ENCODE measurements at regions not wholly inside any gene's neighbourhood (a gene's known extent, or its start where the extent isn't known, plus 50 kb on each side); places are given as distances from the start of the nearest gene placed in this dataset.

DNA sequence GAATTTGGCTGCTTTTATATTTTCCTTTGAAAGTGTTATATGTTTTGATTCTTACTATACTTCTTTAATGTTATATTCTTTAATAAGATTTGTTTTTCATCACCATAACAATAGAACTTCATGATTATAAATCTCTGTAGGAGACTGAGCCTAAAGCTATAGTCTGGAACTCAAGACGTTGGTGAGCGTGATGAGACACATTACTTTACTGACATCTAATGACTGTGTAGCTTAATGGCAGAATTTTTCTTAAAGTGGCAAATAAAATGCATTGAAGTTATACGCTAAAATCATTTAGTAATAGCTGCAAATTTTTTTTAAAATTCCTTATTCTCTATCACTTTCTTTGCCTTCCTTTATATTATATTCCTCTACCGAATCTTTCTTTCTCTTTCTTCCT lies 56.1 kb upstream of the HAO2 start:
- no peaks in the 10 kb centered on the region for H3K4me1 ChIP-seq (ENCODE audit: control insufficient read depth in 1 of 2, insufficient read depth in 2 of 2, low read depth in 1 of 2, low read length in 1 of 2)
- no peak overlapping the region for H3K27ac ChIP-seq (ENCODE audit: low read depth in 2 of 2, low read length in 1 of 2)
- TF ChIP-seq JUND (IDR thresholded peaks at IDR 0.05) (no peak), ELF1 (IDR thresholded peaks at IDR 0.05) (no peak), CTCF (IDR thresholded peaks at IDR 0.05) (no peak), EP300 (IDR thresholded peaks at IDR 0.05; ENCODE audit: borderline replicate concordance in 1 of 2, low read depth in 1 of 2, low read length in 1 of 2) (no peak), MAX (IDR thresholded peaks at IDR 0.05; ENCODE audit: low read depth) (no peak), SIN3A (IDR thresholded peaks at IDR 0.05; ENCODE audit: borderline replicate concordance, low read depth, low read length) (no peak), RXRA (IDR thresholded peaks at IDR 0.05; ENCODE audit: borderline replicate concordance, low read depth) (no peak)
- H3K27me3 ChIP-seq (ENCODE audit: insufficient read depth): peaks cover 38% of the 10 kb centered on the region; the same call in 1 of the 2 replicates
- no peaks in the 10 kb centered on the region for H3K79me2 ChIP-seq (ENCODE audit: insufficient read depth)
- 14% methylated on average over 4 of the region's 4 CpGs for WGBS (ENCODE audit: low lambda C conversion rate)
- no peaks in the 10 kb centered on the region for H4K20me1 ChIP-seq (ENCODE audit: insufficient read depth)
- no peak overlapping the region for H2AFZ ChIP-seq (ENCODE audit: low read depth)
- no peaks in the 10 kb centered on the region for H3K9me3 ChIP-seq
- H3F3A ChIP-seq (replicated peaks; ENCODE audit: insufficient read depth): no peaks in the 10 kb centered on the region
- ChIA-PET CTCF (no interaction called here), POLR2A (no interaction called here)
- DNase-seq: no peak
- H3K9ac ChIP-seq: no peak overlapping the region
- no peaks in the 10 kb centered on the region for H3K36me3 ChIP-seq (replicated peaks in 1 of 2; ENCODE audit: control insufficient read depth in 1 of 2, insufficient read depth in 2 of 2, low read length in 1 of 2)
- no peak overlapping the region for H3K4me3 ChIP-seq (ENCODE audit: low read depth in 2 of 2, low read length in 1 of 2)
- H3K4me2 ChIP-seq: no peak overlapping the region
- H3K9me2 ChIP-seq: no peaks in the 10 kb centered on the region

DNA sequence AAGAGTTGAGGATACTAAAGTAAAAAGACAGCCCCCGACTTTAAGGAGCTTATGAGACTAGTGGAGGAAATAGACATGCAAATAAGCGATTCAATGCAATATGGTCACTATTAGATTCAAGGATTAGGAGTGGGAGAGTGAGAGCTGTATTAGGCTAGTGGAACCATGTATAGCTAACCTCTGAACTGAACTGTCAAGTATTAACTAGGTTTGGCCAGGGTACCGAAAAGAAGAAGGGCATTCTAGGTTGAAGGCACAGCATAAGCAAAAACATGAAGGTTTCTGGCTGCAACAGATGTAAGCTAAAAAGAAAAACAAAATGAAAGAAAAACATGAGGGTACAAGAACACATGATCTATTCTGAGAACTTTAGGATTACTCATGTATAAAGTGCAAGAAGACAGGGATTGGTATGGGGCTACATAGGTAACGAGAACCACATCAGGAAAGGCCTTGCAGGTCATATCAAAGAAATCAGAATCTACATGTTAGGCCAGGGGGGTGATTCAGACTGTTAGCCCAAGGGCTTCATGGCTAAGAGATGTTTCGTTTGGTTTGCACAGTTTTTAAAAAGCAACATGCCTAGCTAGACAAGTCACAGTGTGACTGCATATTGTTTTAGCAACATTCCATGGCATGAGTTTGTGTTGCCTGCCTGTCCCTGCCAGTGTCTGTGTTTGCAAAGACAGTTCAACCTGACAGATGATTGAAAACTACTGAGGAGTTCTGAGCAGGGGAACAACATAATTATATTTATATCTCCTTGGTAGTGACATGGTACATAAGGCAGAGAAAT lies 54.4 kb upstream of the HAO2 start:
- no peak for DNase-seq
- Histone ChIP-seq H2AFZ (ENCODE audit: low read depth) (no peak overlapping the region), H3K27ac (ENCODE audit: low read depth in 2 of 2, low read length in 1 of 2) (no peak overlapping the region), H3F3A (replicated peaks; ENCODE audit: insufficient read depth) (no peaks in the 10 kb centered on the region), H3K36me3 (replicated peaks in 1 of 2; ENCODE audit: control insufficient read depth in 1 of 2, insufficient read depth in 2 of 2, low read length in 1 of 2) (no peaks in the 10 kb centered on the region), H3K4me1 (ENCODE audit: control insufficient read depth in 1 of 2, insufficient read depth in 2 of 2, low read depth in 1 of 2, low read length in 1 of 2) (no peaks in the 10 kb centered on the region), H3K9ac (no peak overlapping the region), H3K9me3 (no peaks in the 10 kb centered on the region), H3K4me2 (no peak overlapping the region), H3K9me2 (no peaks in the 10 kb centered on the region), H3K4me3 (ENCODE audit: low read depth in 2 of 2, low read length in 1 of 2) (no peak overlapping the region), H3K27me3 (ENCODE audit: insufficient read depth) (peaks cover 34% of the 10 kb centered on the region; the same call in 1 of the 2 replicates), H3K79me2 (ENCODE audit: insufficient read depth) (no peaks in the 10 kb centered on the region), H4K20me1 (ENCODE audit: insufficient read depth) (no peaks in the 10 kb centered on the region)
- ChIA-PET POLR2A (no interaction called here), CTCF (interaction anchor here (0.8 to 0.9 kb wide), 2 partner anchors 11 to 19 kb away, joined by 3 to 4 read pairs; no protein-coding TSS in a partner anchor)
- 5% methylated on average over 5 of the region's 5 CpGs for WGBS (ENCODE audit: low lambda C conversion rate)
- no peak for TF ChIP-seq RAD21 (IDR thresholded peaks at IDR 0.05; ENCODE audit: low read length)

- H3K79me2 ChIP-seq (ENCODE audit: insufficient read depth): no peaks in the 10 kb centered on the region
- CTCF ChIA-PET: interaction anchor here (1.1 to 1.6 kb wide), 3 partner anchors 11 to 25 kb away, joined by 4 read pairs; no protein-coding TSS in a partner anchor
- 23% methylated on average over 16 of the region's 18 CpGs for WGBS (ENCODE audit: low lambda C conversion rate)
- H3K4me2 ChIP-seq: no peak overlapping the region
- no peaks in the 10 kb centered on the region for H4K20me1 ChIP-seq (ENCODE audit: insufficient read depth)
- no peak overlapping the region for H3K27ac ChIP-seq (ENCODE audit: low read depth in 2 of 2, low read length in 1 of 2)
- peaks cover 21% of the 10 kb centered on the region; the same call in 1 of the 2 replicates for H3K27me3 ChIP-seq (ENCODE audit: insufficient read depth)
- H3K9ac ChIP-seq: no peak overlapping the region
- H3K9me3 ChIP-seq: no peaks in the 10 kb centered on the region
- no peak overlapping the region for H3K4me3 ChIP-seq (ENCODE audit: low read depth in 2 of 2, low read length in 1 of 2)
- H3K36me3 ChIP-seq (replicated peaks in 1 of 2; ENCODE audit: control insufficient read depth in 1 of 2, insufficient read depth in 2 of 2, low read length in 1 of 2): no peaks in the 10 kb centered on the region
- DNase-seq: peak; percentile 31
- H3K4me1 ChIP-seq (ENCODE audit: control insufficient read depth in 1 of 2, insufficient read depth in 2 of 2, low read depth in 1 of 2, low read length in 1 of 2): no peaks in the 10 kb centered on the region; a peak in 1 of 4 replicates
- POLR2A ChIA-PET: no interaction called here
- H3F3A ChIP-seq (replicated peaks; ENCODE audit: insufficient read depth): no peaks in the 10 kb centered on the region
- H2AFZ ChIP-seq (ENCODE audit: low read depth): no peak overlapping the region
- H3K9me2 ChIP-seq: no peaks in the 10 kb centered on the region
- TF ChIP-seq CHD2 (IDR thresholded peaks at IDR 0.05; ENCODE audit: low read length, partially characterized antibody) (no peak), CTCF (IDR thresholded peaks at IDR 0.05) (peak; percentile 40), FOXM1 (IDR thresholded peaks at IDR 0.05; ENCODE audit: low read depth) (no peak), FOXJ3 (CRISPR knock-in tag; IDR thresholded peaks at IDR 0.05) (no peak), GATA2 (CRISPR knock-in tag; IDR thresholded peaks at IDR 0.05) (no peak), SIN3A (IDR thresholded peaks at IDR 0.05; ENCODE audit: borderline replicate concordance, low read depth, low read length) (no peak), RFX5 (IDR thresholded peaks at IDR 0.05; ENCODE audit: low read length) (no peak), MEF2A (IDR thresholded peaks at IDR 0.05; ENCODE audit: borderline replicate concordance, low read depth) (no peak), GABPA (IDR thresholded peaks at IDR 0.05; ENCODE audit: low read depth) (no peak), TEAD4 (IDR thresholded peaks at IDR 0.05; ENCODE audit: borderline replicate concordance, insufficient read depth) (no peak), RAD21 (IDR thresholded peaks at IDR 0.05; ENCODE audit: low read length) (0 out of 2 replicates have a peak, but pooled peaks have one; percentile 4)
Observed at GRCh38 chr1:119316870-119317416, 51.6 kb upstream of the HAO2 start.
